PC-9 (cell line): ENCODE measurements at regions not wholly inside any gene's neighbourhood (a gene's known extent, or its start where the extent isn't known, plus 50 kb on each side); places are given as distances from the start of the nearest gene placed in this dataset.

Experiments
- BruUV-seq: library from RNA; stranded (reverse); fragments of 400-500 nt; replicated peaks from 2 replicates; lab custom pipeline; 2021; lab: Mats Ljungman, UMichigan
- CTCF ChIA-PET: fragments of 300-600 bp; sonication (Branson Sonifier 250); formaldehyde crosslinking; loops from one replicate; lab custom pipeline; 2022; ENCODE audit warnings: antibody characterized with exemption; lab: Charles Lee
- POLR2A ChIA-PET: fragments of 300-600 bp; sonication (Branson Sonifier 250); formaldehyde crosslinking; loops from one replicate; lab custom pipeline; 2022; ENCODE audit warnings: antibody characterized with exemption; ENCODE audit not compliant: unreplicated experiment; lab: Charles Lee
- DNase-seq, 2 experiments: peaks; one replicate each; pipeline versions ENCODE4 v3.0.0 to v3.0.0-alpha.2; 2015 to 2022; ENCODE audit warnings: mixed read lengths in 1 of 2
- H2AFZ ChIP-seq: fragments of 200-600 bp; sonication (generic); 2 replicates; pipeline ENCODE4 v1.8.1; 2017; ENCODE audit warnings: antibody characterized with exemption
- H3F3A ChIP-seq: fragments of 200-600 bp; sonication (generic); 2 replicates; pipeline ENCODE4 v1.8.1; 2017; ENCODE audit warnings: antibody characterized with exemption, mild to moderate bottlenecking, low read depth; ENCODE audit not compliant: insufficient read depth
- H3K27ac ChIP-seq: fragments of 200-600 bp; sonication (generic); 2 replicates; pipeline ENCODE4 v1.6.1; 2016; ENCODE audit warnings: mixed run types
- H3K27me3 ChIP-seq: fragments of 200-600 bp; sonication (generic); 2 replicates; pipeline ENCODE4 v1.6.1; 2016; ENCODE audit warnings: low read depth, mixed run types; ENCODE audit not compliant: insufficient read depth
- H3K36me3 ChIP-seq: fragments of 200-600 bp; sonication (generic); 2 replicates; pipeline ENCODE4 v1.6.1; 2016; ENCODE audit warnings: low read depth, mixed run types
- H3K4me1 ChIP-seq: fragments of 200-600 bp; sonication (generic); replicated peaks from 2 replicates; pipeline ENCODE4 v1.6.1; 2016; ENCODE audit warnings: mixed run types; ENCODE audit not compliant: insufficient read depth
- H3K4me2 ChIP-seq: fragments of 200-600 bp; sonication (generic); 2 replicates; pipeline ENCODE4 v1.6.1; 2017; ENCODE audit warnings: mixed run types
- H3K4me3 ChIP-seq: fragments of 200-600 bp; sonication (generic); 2 replicates; pipeline ENCODE4 v1.6.1; 2016; ENCODE audit warnings: mixed run types
- H3K79me2 ChIP-seq: fragments of 200-600 bp; sonication (generic); 2 replicates; pipeline ENCODE4 v1.6.1; 2017; ENCODE audit warnings: low read depth, mixed run types
- H3K9me2 ChIP-seq: fragments of 200-600 bp; sonication (generic); 2 replicates; pipeline ENCODE4 v1.8.1; 2017; ENCODE audit warnings: mild to moderate bottlenecking; ENCODE audit not compliant: insufficient read depth
- H3K9me3 ChIP-seq: fragments of 200-600 bp; sonication (generic); 2 replicates; pipeline ENCODE4 v1.8.1; 2016; ENCODE audit warnings: low read depth; ENCODE audit not compliant: insufficient read depth
- H4K20me1 ChIP-seq: fragments of 200-600 bp; sonication (generic); 2 replicates; pipeline ENCODE4 v1.8.1; 2017; ENCODE audit not compliant: insufficient read depth
- CTCF ChIP-seq: fragments of 200-600 bp; sonication (generic); conservative IDR thresholded peaks from 2 replicates; pipeline ENCODE4 v1.6.1; 2017; ENCODE audit warnings: mixed run types, antibody characterized with exemption, mild to moderate bottlenecking, moderate library complexity
- EZH2 ChIP-seq: fragments of 200-600 bp; sonication (generic); IDR thresholded peaks from 2 replicates; pipeline ENCODE4 v1.8.0; 2017; ENCODE audit warnings: antibody characterized with exemption, low read depth
- intact Hi-C: fragments of 100-400 bp; cut with micrococcal nuclease; formaldehyde crosslinking; loops from one replicate; pipeline ENCODE4 v1.10.0; 2022; ENCODE audit not compliant: unreplicated experiment

- BruUV-seq = no TSS peak
- no peaks in the 10 kb centered on the region for H3K9me2 ChIP-seq
- no peaks in the 10 kb centered on the region for H3K36me3 ChIP-seq
- no peak for TF ChIP-seq EZH2
- no peak for TF ChIP-seq CTCF
- H3K9me3 ChIP-seq = no peaks in the 10 kb centered on the region
- DNase-seq = no peak
- H3K27me3 ChIP-seq = no peaks in the 10 kb centered on the region
- H3F3A ChIP-seq = no peaks in the 10 kb centered on the region
- intact Hi-C loops = no loop called here
- H3K4me3 ChIP-seq = no peak overlapping the region
- no peak overlapping the region for H2AFZ ChIP-seq
- POLR2A ChIA-PET = no interaction called here
- no peak overlapping the region for H3K4me2 ChIP-seq
- no peaks in the 10 kb centered on the region for H4K20me1 ChIP-seq
- no peaks in the 10 kb centered on the region for H3K4me1 ChIP-seq
- no peaks in the 10 kb centered on the region for H3K79me2 ChIP-seq
- CTCF ChIA-PET = no interaction called here
- H3K27ac ChIP-seq = no peak overlapping the region
Observed at GRCh38 chr2:21401022-21401698, 277.4 kb downstream of the TDRD15 start.

GRCh38 chr2:21404137-21404536, 280.4 kb downstream of the TDRD15 start:
- H3K9me2 ChIP-seq = no peaks in the 10 kb centered on the region
- H3K36me3 ChIP-seq = no peaks in the 10 kb centered on the region
- BruUV-seq = no TSS peak
- no peaks in the 10 kb centered on the region for H3K4me1 ChIP-seq
- CTCF ChIA-PET = no interaction called here
- no peak overlapping the region for H2AFZ ChIP-seq
- H3K27me3 ChIP-seq = no peaks in the 10 kb centered on the region
- no peak overlapping the region for H3K4me3 ChIP-seq
- no peak for TF ChIP-seq EZH2
- TF ChIP-seq CTCF = no peak
- POLR2A ChIA-PET = no interaction called here
- H3K27ac ChIP-seq = no peak overlapping the region
- no peaks in the 10 kb centered on the region for H3F3A ChIP-seq
- H4K20me1 ChIP-seq = no peaks in the 10 kb centered on the region
- no peaks in the 10 kb centered on the region for H3K9me3 ChIP-seq
- intact Hi-C loops = no loop called here
- no peak overlapping the region for H3K4me2 ChIP-seq
- H3K79me2 ChIP-seq = no peaks in the 10 kb centered on the region
- DNase-seq = no peak

- no peak overlapping the region for H2AFZ ChIP-seq
- no peaks in the 10 kb centered on the region for H3K27me3 ChIP-seq
- no peaks in the 10 kb centered on the region for H3K9me3 ChIP-seq
- no peak overlapping the region for H3K4me3 ChIP-seq
- H3K36me3 ChIP-seq = no peaks in the 10 kb centered on the region
- H3F3A ChIP-seq = no peaks in the 10 kb centered on the region
- TF ChIP-seq CTCF (no peak), EZH2 (no peak)
- no peaks in the 10 kb centered on the region for H3K9me2 ChIP-seq
- H3K4me2 ChIP-seq = no peak overlapping the region
- no peak overlapping the region for H3K27ac ChIP-seq
- no TSS peak for BruUV-seq
- DNase-seq = no peak
- CTCF ChIA-PET = no interaction called here
- POLR2A ChIA-PET = no interaction called here
- intact Hi-C loops = no loop called here
- no peaks in the 10 kb centered on the region for H3K79me2 ChIP-seq
- no peaks in the 10 kb centered on the region for H4K20me1 ChIP-seq
- H3K4me1 ChIP-seq = no peaks in the 10 kb centered on the region
Observed at GRCh38 chr2:21404827-21405625, 281.3 kb downstream of the TDRD15 start.
